H1 (cell line): ENCODE measurements at regions not wholly inside any gene's neighbourhood (a gene's known extent, or its start where the extent isn't known, plus 50 kb on each side); places are given as distances from the start of the nearest gene placed in this dataset.

ENCODE experiments used
- ATF2 ChIP-seq: IDR thresholded peaks from 2 replicates; pipeline ENCODE4 v1.6.1; 2012; ENCODE audit warnings: low read length, inconsistent platforms
- CREB1 ChIP-seq: IDR thresholded peaks from 2 replicates; pipeline ENCODE4 v1.6.1; 2012; ENCODE audit warnings: inconsistent platforms
- CTCF ChIP-seq, 3 experiments: IDR thresholded peaks; 1 replicate in 2 of 3; 2 replicates in 1 of 3; pipeline versions ENCODE4 v1.5.1 to v1.6.1; 2011; ENCODE audit warnings: low read length in 3 of 3, mild to moderate bottlenecking in 3 of 3, inconsistent platforms in 2 of 3, low read depth in 1 of 3, moderate library complexity in 1 of 3; ENCODE audit not compliant: insufficient read depth in 1 of 3; ENCODE audit errors: control extremely low read depth in 1 of 3
- POLR2A ChIP-seq, 2 experiments: IDR thresholded peaks; 1 replicate in 1 of 2; 2 replicates in 1 of 2; pipeline ENCODE4 v1.6.1; 2011; ENCODE audit warnings: low read depth in 2 of 2, low read length in 2 of 2, mild to moderate bottlenecking in 2 of 2; ENCODE audit errors: control extremely low read depth in 1 of 2
- POLR2AphosphoS5 ChIP-seq: IDR thresholded peaks from 2 replicates; pipeline ENCODE4 v1.6.1; 2011; ENCODE audit warnings: low read depth, low read length
- SIN3A ChIP-seq, 2 experiments: IDR thresholded peaks in 1 of 2; conservative IDR thresholded peaks in 1 of 2; 2 replicates each; pipeline ENCODE4 v1.6.1; 2011 to 2012; ENCODE audit warnings: low read length in 2 of 2, improper control_type of control experiment in 1 of 2, low read depth in 1 of 2, mild to moderate bottlenecking in 1 of 2
- SIRT6 ChIP-seq: IDR thresholded peaks from one replicate; pipeline ENCODE4 v1.7.1; 2012; ENCODE audit warnings: low read length, inconsistent platforms
- TEAD4 ChIP-seq: IDR thresholded peaks from 2 replicates; pipeline ENCODE4 v1.6.1; 2012; ENCODE audit warnings: low read depth, low read length, inconsistent platforms, mixed read lengths

GRCh38 chr2:114192362-114192761, 250.1 kb upstream of the DPP10 start:
- TF ChIP-seq POLR2A (IDR thresholded peaks at IDR 0.05; ENCODE audit: control extremely low read depth in 1 of 2, low read depth in 2 of 2, low read length in 2 of 2) (no peak), CREB1 (no peak), SIRT6 (no peak), ATF2 (no peak), CTCF (IDR thresholded peaks at IDR 0.05; ENCODE audit: control extremely low read depth in 1 of 3, insufficient read depth in 1 of 3, low read depth in 1 of 3, low read length in 3 of 3) (no peak), SIN3A (conservative IDR thresholded peaks at IDR 0.05 in 1 of 2, IDR thresholded peaks at IDR 0.05 in 1 of 2; ENCODE audit: low read depth in 1 of 2, low read length in 2 of 2) (no peak), POLR2AphosphoS5 (no peak), TEAD4 (no peak)
